H9 (cell line): ENCODE measurements at regions not wholly inside any gene's neighbourhood (a gene's known extent, or its start where the extent isn't known, plus 50 kb on each side); places are given as distances from the start of the nearest gene placed in this dataset.

Experiments
- DNase-seq: peaks from one replicate; pipeline ENCODE4 v3.0.0-alpha.2; 2017
- H2AFZ ChIP-seq: one replicate; pipeline ENCODE4 v1.6.1; 2013; ENCODE audit warnings: mild to moderate bottlenecking, low read length, control low read depth, moderate library complexity
- H2AK5ac ChIP-seq: 2 replicates; pipeline ENCODE4 v1.6.1; 2013; ENCODE audit warnings: low read length, control low read depth, mixed read lengths; ENCODE audit not compliant: insufficient read length
- H2BK120ac ChIP-seq: one replicate; pipeline ENCODE4 v1.6.1; 2013; ENCODE audit warnings: low read depth, mild to moderate bottlenecking, low read length, control low read depth, inconsistent platforms; ENCODE audit not compliant: poor library complexity, severe bottlenecking
- H2BK12ac ChIP-seq: 2 replicates; pipeline ENCODE4 v1.6.1; 2013; ENCODE audit warnings: low read length, control low read depth, mixed read lengths, low read depth; ENCODE audit not compliant: insufficient read length
- H2BK15ac ChIP-seq: 2 replicates; pipeline ENCODE4 v1.6.1; 2013; ENCODE audit warnings: low read depth, low read length, control low read depth
- H2BK20ac ChIP-seq: one replicate; pipeline ENCODE4 v1.6.1; 2013; ENCODE audit warnings: low read depth, mild to moderate bottlenecking, low read length, control low read depth, inconsistent platforms; ENCODE audit not compliant: poor library complexity, severe bottlenecking
- H2BK5ac ChIP-seq: 2 replicates; pipeline ENCODE4 v1.6.1; 2013; ENCODE audit warnings: low read length, control low read depth, mixed read lengths; ENCODE audit not compliant: insufficient read length
- H3K14ac ChIP-seq: 2 replicates; pipeline ENCODE4 v1.6.1; 2013; ENCODE audit warnings: low read length, control low read depth; ENCODE audit not compliant: insufficient read depth
- H3K18ac ChIP-seq: 2 replicates; pipeline ENCODE4 v1.6.1; 2013; ENCODE audit warnings: low read depth, mild to moderate bottlenecking, mixed read lengths, low read length, control low read depth; ENCODE audit not compliant: insufficient read length
- H3K23ac ChIP-seq: 2 replicates; pipeline ENCODE4 v1.6.1; 2013; ENCODE audit warnings: low read length, control low read depth, mixed read lengths, low read depth; ENCODE audit not compliant: insufficient read length
- H3K23me2 ChIP-seq: 2 replicates; pipeline ENCODE4 v1.6.1; 2013; ENCODE audit warnings: low read depth, mild to moderate bottlenecking, mixed read lengths, low read length, control low read depth; ENCODE audit not compliant: insufficient read length, poor library complexity, severe bottlenecking
- H3K27ac ChIP-seq: 2 replicates; pipeline ENCODE4 v1.5.1; 2013; ENCODE audit warnings: low read length, control low read depth, mixed read lengths, low read depth; ENCODE audit not compliant: insufficient read length
- H3K27me3 ChIP-seq: 2 replicates; pipeline ENCODE4 v1.6.1; 2013; ENCODE audit warnings: low read length, control low read depth, inconsistent platforms; ENCODE audit not compliant: insufficient read depth
- H3K4ac ChIP-seq: 2 replicates; pipeline ENCODE4 v1.6.1; 2013; ENCODE audit warnings: low read depth, mild to moderate bottlenecking, control low read depth, inconsistent platforms, low read length, moderate library complexity
- H3K4me1 ChIP-seq: 2 replicates; pipeline ENCODE4 v1.6.1; 2013; ENCODE audit warnings: low read length, control low read depth, inconsistent platforms; ENCODE audit not compliant: insufficient read depth
- H3K4me2 ChIP-seq: 2 replicates; pipeline ENCODE4 v1.6.1; 2013; ENCODE audit warnings: low read length, control low read depth, mixed read lengths; ENCODE audit not compliant: insufficient read length, insufficient read depth
- H3K56ac ChIP-seq: 2 replicates; pipeline ENCODE4 v1.6.1; 2013; ENCODE audit warnings: low read depth, mild to moderate bottlenecking, mixed read lengths, low read length, control low read depth; ENCODE audit not compliant: insufficient read length
- H3K79me1 ChIP-seq: 2 replicates; pipeline ENCODE4 v1.6.1; 2013; ENCODE audit warnings: low read depth, mild to moderate bottlenecking, moderate library complexity, low read length, control low read depth, inconsistent platforms; ENCODE audit not compliant: insufficient read depth, poor library complexity, severe bottlenecking
- H3K79me2 ChIP-seq: 2 replicates; pipeline ENCODE4 v1.6.1; 2013; ENCODE audit warnings: low read length, control low read depth, inconsistent platforms; ENCODE audit not compliant: insufficient read depth
- H3K9ac ChIP-seq: 2 replicates; pipeline ENCODE4 v1.6.1; 2013; ENCODE audit warnings: low read length, control low read depth, mixed read lengths; ENCODE audit not compliant: insufficient read length; ENCODE audit errors: extremely low read depth
- H3K9me3 ChIP-seq: one replicate; pipeline ENCODE4 v1.6.1; 2013; ENCODE audit warnings: low read depth, low read length, inconsistent platforms; ENCODE audit not compliant: control insufficient read depth
- H3T11ph ChIP-seq: one replicate; pipeline ENCODE4 v1.6.1; 2013; ENCODE audit warnings: mild to moderate bottlenecking, low read length, control low read depth, inconsistent platforms
- H4K20me1 ChIP-seq: one replicate; pipeline ENCODE4 v1.6.1; 2013; ENCODE audit not compliant: control insufficient read depth, insufficient read length, insufficient read depth
- H4K5ac ChIP-seq: 2 replicates; pipeline ENCODE4 v1.6.1; 2013; ENCODE audit warnings: low read depth, mild to moderate bottlenecking, mixed read lengths, low read length, control low read depth; ENCODE audit not compliant: insufficient read length
- H4K8ac ChIP-seq: replicated peaks from 2 replicates; pipeline ENCODE4 v1.6.1; 2013; ENCODE audit warnings: low read length, control low read depth, mixed read lengths, low read depth; ENCODE audit not compliant: insufficient read length
- H4K91ac ChIP-seq: 2 replicates; pipeline ENCODE4 v1.6.1; 2013; ENCODE audit warnings: low read depth, mild to moderate bottlenecking, moderate library complexity, mixed read lengths, low read length, control low read depth; ENCODE audit not compliant: insufficient read length
- H3K27ac Mint-ChIP-seq, 3 experiments: 2 replicates in 2 of 3; 3 replicates in 1 of 3; pipeline ENCODE4 v1.8.0; 2020 to 2021; ENCODE audit warnings: mixed read lengths in 3 of 3, mild to moderate bottlenecking in 1 of 3, moderate library complexity in 1 of 3
- H3K27me3 Mint-ChIP-seq: 2 replicates; pipeline ENCODE4 v1.8.0; 2021; ENCODE audit warnings: low read depth, mild to moderate bottlenecking, moderate library complexity, mixed read lengths
- H3K36me3 Mint-ChIP-seq, 3 experiments: 2 replicates in 2 of 3; 3 replicates in 1 of 3; pipeline ENCODE4 v1.8.0; 2020 to 2021; ENCODE audit warnings: low read depth in 3 of 3, mixed read lengths in 3 of 3; ENCODE audit not compliant: insufficient read depth in 1 of 3
- H3K4me1 Mint-ChIP-seq, 2 experiments: 2 replicates each; pipeline ENCODE4 v1.8.0; 2020; ENCODE audit warnings: mixed read lengths in 2 of 2
- H3K4me3 Mint-ChIP-seq, 2 experiments: 2 replicates in 1 of 2; 3 replicates in 1 of 2; pipeline ENCODE4 v1.8.0; 2020 to 2021; ENCODE audit warnings: mild to moderate bottlenecking in 2 of 2, mixed read lengths in 2 of 2, moderate library complexity in 1 of 2
- H3K9me3 Mint-ChIP-seq, 2 experiments: 2 replicates in 1 of 2; 3 replicates in 1 of 2; pipeline ENCODE4 v1.8.0; 2020; ENCODE audit warnings: mild to moderate bottlenecking in 2 of 2, mixed read lengths in 2 of 2, moderate library complexity in 1 of 2
- CTCF ChIP-seq: fragments of 200-600 bp; sonication (generic); conservative IDR thresholded peaks from 3 replicates; pipeline ENCODE4 v1.8.0; 2021; ENCODE audit warnings: antibody characterized with exemption, mild to moderate bottlenecking
- WGBS: extraction: QIAGEN DNeasy Blood & Tissue Kit; methylation state at CpG from one replicate; pipeline ENCODE4 v1.1.7; 2013; ENCODE audit warnings: missing lambda C conversion rate, low lambda C conversion rate, mixed read lengths; ENCODE audit not compliant: insufficient read length; ENCODE audit errors: extremely low coverage; 5-methylcytosine and 5-hydroxymethylcytosine counted together

- H4K8ac ChIP-seq, result no peak overlapping the region
- H3K4me1 ChIP-seq, result no peaks in the 10 kb centered on the region
- Mint-ChIP-seq H3K27ac (no peak overlapping the region), H3K4me3 (no peak overlapping the region), H3K4me1 (no peaks in the 10 kb centered on the region), H3K27me3 (peaks cover 14% of the 10 kb centered on the region), H3K9me3 (peaks cover 13 to 20% of the 10 kb centered on the region in 2 experiments), H3K36me3 (peaks cover 4 to 11% (median 5%) of the 10 kb centered on the region in 3 experiments; a peak in 6 of 7 replicates)
- no peak overlapping the region for H2BK20ac ChIP-seq
- no peak overlapping the region for H3K23ac ChIP-seq
- no peak overlapping the region for H2AK5ac ChIP-seq
- no peak overlapping the region for H3K4me2 ChIP-seq
- H3K23me2 ChIP-seq, result no peaks in the 10 kb centered on the region
- no peak overlapping the region for H3K9ac ChIP-seq
- no peak overlapping the region for H3K14ac ChIP-seq
- no peak overlapping the region for H2BK15ac ChIP-seq
- no peak overlapping the region for H4K91ac ChIP-seq
- no peak overlapping the region for H3T11ph ChIP-seq
- H2AFZ ChIP-seq, result no peak overlapping the region
- TF ChIP-seq CTCF, result no peak
- no peaks in the 10 kb centered on the region for H3K79me1 ChIP-seq
- no peak for DNase-seq
- H2BK120ac ChIP-seq, result no peak overlapping the region
- no peak overlapping the region for H2BK5ac ChIP-seq
- no peaks in the 10 kb centered on the region for H3K79me2 ChIP-seq
- H3K56ac ChIP-seq, result no peak overlapping the region
- no peaks in the 10 kb centered on the region for H4K20me1 ChIP-seq
- H3K27ac ChIP-seq, result no peak overlapping the region
- no peaks in the 10 kb centered on the region for H3K9me3 ChIP-seq
- H3K4ac ChIP-seq, result no peak overlapping the region
- no CpG with 5 or more reads among the region's 1 CpG for WGBS
- no peak overlapping the region for H4K5ac ChIP-seq
- H2BK12ac ChIP-seq, result no peak overlapping the region
- no peak overlapping the region for H3K18ac ChIP-seq
- no peaks in the 10 kb centered on the region for H3K27me3 ChIP-seq
Measured at GRCh38 chr19:13684021-13684420, 80.3 kb upstream of the MRI1 start.
